PC-9 (cell line): ENCODE measurements at regions not wholly inside any gene's neighbourhood (a gene's known extent, or its start where the extent isn't known, plus 50 kb on each side); places are given as distances from the start of the nearest gene placed in this dataset.

Experiments used
- CTCF ChIP-seq: fragments of 200-600 bp; sonication (generic); conservative IDR thresholded peaks from 2 replicates; pipeline ENCODE4 v1.6.1; 2017; ENCODE audit warnings: mixed run types, antibody characterized with exemption, mild to moderate bottlenecking, moderate library complexity
- EZH2 ChIP-seq: fragments of 200-600 bp; sonication (generic); IDR thresholded peaks from 2 replicates; pipeline ENCODE4 v1.8.0; 2017; ENCODE audit warnings: antibody characterized with exemption, low read depth

DNA sequence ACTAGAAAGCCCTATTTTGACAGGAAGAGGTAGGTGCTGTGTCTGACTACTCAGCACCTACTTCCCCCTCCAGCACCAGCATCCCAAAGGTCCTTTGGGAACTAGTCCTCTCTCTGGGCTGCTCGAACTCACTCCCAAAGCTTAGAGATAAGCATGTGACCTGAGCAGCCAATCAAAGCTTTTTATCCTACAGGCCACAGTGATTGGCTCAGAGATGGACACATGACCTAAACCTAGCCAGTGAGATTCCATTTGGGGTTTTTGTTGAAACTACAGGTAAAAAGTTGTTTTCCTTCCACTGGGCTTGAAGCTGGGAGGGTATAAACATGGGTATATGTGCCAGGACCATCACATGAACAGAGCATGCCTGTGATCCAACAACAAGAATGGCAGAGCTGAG lies 186.5 kb upstream of the PPP2R3A start:
- TF ChIP-seq CTCF (no peak), EZH2 (no peak)
